ENCODE measurements at regions not wholly inside any gene's neighbourhood (a gene's known extent, or its start where the extent isn't known, plus 50 kb on each side); places are given as distances from the start of the nearest gene placed in this dataset.

GRCh38 chr7:15831606-15832005 lies 145.1 kb upstream of the MEOX2 start:
- Histone ChIP-seq H3K4me3 (ENCODE audit: low read depth in 1 of 2, low read length in 2 of 2) (no peak overlapping the region), H4K20me1 (ENCODE audit: insufficient read depth, low read length) (no peaks in the 10 kb centered on the region), H3K4me1 (ENCODE audit: insufficient read depth, low read length) (no peaks in the 10 kb centered on the region), H2AFZ (ENCODE audit: low read depth, low read length) (no peak overlapping the region), H3K27me3 (ENCODE audit: insufficient read depth, low read length, poor library complexity) (no peaks in the 10 kb centered on the region), H3K9me3 (ENCODE audit: insufficient read depth, low read length, severe bottlenecking) (no peaks in the 10 kb centered on the region), H3K79me2 (ENCODE audit: insufficient read depth, low read length) (no peaks in the 10 kb centered on the region), H3K4me2 (ENCODE audit: insufficient read depth, low read length) (no peak overlapping the region), H3K27ac (ENCODE audit: low read length) (no peak overlapping the region), H3K36me3 (ENCODE audit: insufficient read depth, low read length) (no peaks in the 10 kb centered on the region), H3K9ac (ENCODE audit: low read depth, low read length) (no peak overlapping the region)
- DNase-seq (no peak), ATAC-seq (ENCODE audit: insufficient read depth, low read depth) (no peak)
- no peak for TF ChIP-seq EZH2 (IDR thresholded peaks at IDR 0.05; ENCODE audit: borderline replicate concordance, low read depth, low read length, severe bottlenecking)
- TF ChIP-seq CTCF (IDR thresholded peaks at IDR 0.05; ENCODE audit: borderline replicate concordance, extremely low read depth, low read length, poor library complexity, severe bottlenecking): no peak

- ATAC-seq (ENCODE audit: insufficient read depth, low read depth): no peak
These were observed 143.2 kb upstream of the MEOX2 start for GRCh38 chr7:15829691-15830090.

DNA sequence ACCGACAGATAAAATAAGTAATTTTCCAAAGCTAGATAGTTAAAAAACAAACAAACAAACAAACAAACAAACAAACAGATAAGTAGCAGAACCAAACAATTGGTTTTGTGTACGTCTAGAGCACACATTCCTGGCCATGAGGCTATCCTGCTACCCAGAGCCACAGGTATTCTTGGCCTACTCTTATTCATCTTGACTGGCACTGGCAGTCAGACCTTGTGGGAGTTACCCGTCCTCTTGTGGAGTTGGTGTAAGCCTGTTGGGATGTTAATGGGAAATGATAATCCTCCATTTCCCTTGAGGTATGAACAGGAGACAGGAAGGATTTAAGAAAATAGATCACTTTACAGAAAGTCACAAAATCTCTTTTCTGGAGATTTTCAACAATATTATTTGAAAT lies 142.4 kb upstream of the MEOX2 start:
- DNase-seq (no peak), ATAC-seq (ENCODE audit: insufficient read depth, low read depth) (no peak)
- Histone ChIP-seq H4K20me1 (ENCODE audit: insufficient read depth, low read length) (no peaks in the 10 kb centered on the region), H3K36me3 (ENCODE audit: insufficient read depth, low read length) (no peaks in the 10 kb centered on the region), H3K9me3 (ENCODE audit: insufficient read depth, low read length, severe bottlenecking) (no peaks in the 10 kb centered on the region), H2AFZ (ENCODE audit: low read depth, low read length) (no peak overlapping the region), H3K4me3 (ENCODE audit: low read depth in 1 of 2, low read length in 2 of 2) (no peak overlapping the region), H3K4me2 (ENCODE audit: insufficient read depth, low read length) (no peak overlapping the region), H3K27ac (ENCODE audit: low read length) (no peak overlapping the region), H3K4me1 (ENCODE audit: insufficient read depth, low read length) (no peaks in the 10 kb centered on the region), H3K79me2 (ENCODE audit: insufficient read depth, low read length) (no peaks in the 10 kb centered on the region), H3K27me3 (ENCODE audit: insufficient read depth, low read length, poor library complexity) (no peaks in the 10 kb centered on the region), H3K9ac (ENCODE audit: low read depth, low read length) (no peak overlapping the region)
- TF ChIP-seq CTCF (IDR thresholded peaks at IDR 0.05; ENCODE audit: borderline replicate concordance, extremely low read depth, low read length, poor library complexity, severe bottlenecking) (no peak), EZH2 (IDR thresholded peaks at IDR 0.05; ENCODE audit: borderline replicate concordance, low read depth, low read length, severe bottlenecking) (no peak)

More at GRCh38 chr7:15829691-15830090, 143.2 kb upstream of the MEOX2 start:
- Histone ChIP-seq H3K9me3 (ENCODE audit: insufficient read depth, low read length, severe bottlenecking) (no peaks in the 10 kb centered on the region), H3K79me2 (ENCODE audit: insufficient read depth, low read length) (no peaks in the 10 kb centered on the region), H3K27me3 (ENCODE audit: insufficient read depth, low read length, poor library complexity) (no peaks in the 10 kb centered on the region), H3K9ac (ENCODE audit: low read depth, low read length) (no peak overlapping the region), H2AFZ (ENCODE audit: low read depth, low read length) (no peak overlapping the region; the same call in 1 of the 2 replicates), H3K36me3 (ENCODE audit: insufficient read depth, low read length) (no peaks in the 10 kb centered on the region), H3K4me3 (ENCODE audit: low read depth in 1 of 2, low read length in 2 of 2) (no peak overlapping the region), H3K4me2 (ENCODE audit: insufficient read depth, low read length) (no peak overlapping the region), H3K27ac (ENCODE audit: low read length) (no peak overlapping the region), H4K20me1 (ENCODE audit: insufficient read depth, low read length) (no peaks in the 10 kb centered on the region), H3K4me1 (ENCODE audit: insufficient read depth, low read length) (no peaks in the 10 kb centered on the region)
- no peak for TF ChIP-seq EZH2 (IDR thresholded peaks at IDR 0.05; ENCODE audit: borderline replicate concordance, low read depth, low read length, severe bottlenecking)
- TF ChIP-seq CTCF (IDR thresholded peaks at IDR 0.05; ENCODE audit: borderline replicate concordance, extremely low read depth, low read length, poor library complexity, severe bottlenecking): no peak
- no peak for DNase-seq
